Head of caudate nucleus (tissue), 42 donors: ENCODE measurements at regions not wholly inside any gene's neighbourhood (a gene's known extent, or its start where the extent isn't known, plus 50 kb on each side); places are given as distances from the start of the nearest gene placed in this dataset.

Experiments used
- DNase-seq, 42 donors: peaks; one replicate each; pipeline versions ENCODE4 v3.0.0 to v3.0.0-alpha.2; 2020 to 2021; ENCODE audit warnings: mixed read lengths in 7 of 42
- intact Hi-C: fragments of 100-400 bp; cut with DNase I; formaldehyde crosslinking; loops from one replicate; pipeline ENCODE4 v1.15.0; 2022

- intact Hi-C loops: no loop called here
- no peak for DNase-seq
Measured at GRCh38 chr12:93009533-93009932, 80.4 kb upstream of the EEA1 start.

GRCh38 chr12:93010461-93010860 is 81.4 kb upstream of the EEA1 start:
- intact Hi-C loops: no loop called here
- DNase-seq: no peak

- DNase-seq: no peak
- intact Hi-C loops: no loop called here
Measured at GRCh38 chr12:93011100-93011499, 82.0 kb upstream of the EEA1 start.

DNA sequence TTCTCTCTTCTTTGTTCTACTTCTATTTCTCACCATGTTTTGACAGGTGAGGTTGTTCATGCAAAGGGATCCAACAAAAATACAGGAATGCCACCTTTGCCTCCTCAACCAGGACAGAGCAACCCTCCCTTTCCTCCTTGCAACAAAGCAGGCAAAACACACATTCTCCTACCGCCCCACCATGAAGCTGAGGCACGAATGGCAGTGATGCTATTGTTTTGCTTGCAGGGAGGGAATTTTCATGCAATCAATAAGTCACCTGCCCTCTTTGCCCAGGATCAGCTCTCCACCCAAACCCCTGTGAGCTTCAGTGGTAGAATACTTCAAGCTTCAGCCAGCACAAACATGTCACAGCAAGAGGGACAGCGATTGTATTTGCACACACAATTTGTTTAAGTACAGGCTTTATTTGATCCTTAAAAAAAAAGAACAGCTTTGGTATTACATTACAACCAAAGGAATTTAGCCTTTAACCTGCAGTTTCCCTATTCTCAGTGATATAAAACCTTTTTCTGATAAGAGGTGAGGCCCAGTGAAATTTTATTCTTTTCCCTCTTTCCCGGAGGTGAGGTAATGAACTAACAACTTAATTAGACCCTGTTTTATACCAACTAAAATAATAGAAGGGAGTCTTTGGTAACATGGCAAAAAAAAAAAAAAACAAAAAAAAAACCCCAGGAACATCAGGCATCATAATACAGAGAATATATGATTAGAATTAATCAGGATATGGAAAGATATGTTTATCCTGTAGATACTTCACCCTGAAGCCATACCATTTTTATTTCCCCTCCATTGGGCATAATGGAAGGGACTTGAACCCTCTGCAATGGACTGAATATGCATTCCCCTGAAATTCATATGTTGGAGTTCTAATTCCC is 87.0 kb upstream of the EEA1 start:
- intact Hi-C loops: no loop called here
- no peak for DNase-seq

DNA sequence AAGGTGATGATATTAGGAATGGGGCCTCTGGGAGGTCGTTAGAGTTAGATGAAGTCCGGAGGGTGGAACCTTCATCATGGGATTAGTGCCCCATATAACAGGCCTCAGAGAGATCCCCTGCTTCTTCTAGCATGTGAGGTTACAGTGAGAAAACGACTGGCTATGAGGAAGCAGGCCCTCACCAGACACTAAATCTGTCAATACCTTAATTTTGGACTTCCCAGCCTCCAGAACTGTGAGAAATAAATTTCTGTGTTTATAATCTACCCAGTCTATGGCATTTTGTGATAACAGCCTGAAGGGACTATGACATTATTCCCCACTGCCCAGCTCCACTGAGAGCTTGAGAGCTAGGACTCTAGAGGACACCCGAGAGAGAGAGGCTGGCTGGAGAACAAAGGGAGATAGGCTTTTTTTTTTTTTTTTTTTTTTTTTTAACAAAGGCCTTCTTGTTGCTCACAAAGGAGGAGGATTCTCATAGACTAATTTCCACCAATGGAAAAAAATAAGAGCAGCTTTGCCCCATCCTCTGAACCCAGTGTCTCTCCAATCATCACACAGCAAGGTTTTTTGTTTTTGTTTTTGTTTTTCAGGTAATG is 87.8 kb upstream of the EEA1 start:
- peak in 33 of 42 donors; percentile 10 to 73 (median 44) for DNase-seq
- intact Hi-C loops: no loop called here

DNA sequence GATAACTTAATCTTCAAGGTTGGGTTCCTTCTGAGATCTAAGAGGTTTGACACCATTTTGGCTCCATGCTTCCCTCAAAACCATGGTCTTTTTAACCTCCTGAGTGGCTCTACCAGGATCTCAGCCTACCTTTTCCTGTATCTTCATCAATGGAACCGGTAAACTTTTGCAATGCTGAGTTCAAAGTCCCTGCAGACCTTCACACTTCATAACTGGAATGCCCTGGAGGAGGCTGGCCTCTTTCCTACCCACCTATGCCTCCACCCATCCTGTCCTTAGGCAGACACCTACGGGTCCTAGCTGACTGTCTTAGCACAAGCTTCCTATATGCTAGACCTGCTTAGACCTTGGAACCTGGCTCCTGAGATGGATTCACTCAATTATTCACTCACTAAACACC is 89.5 kb upstream of the EEA1 start:
- no peak for DNase-seq
- intact Hi-C loops: no loop called here

- no peak for DNase-seq
- intact Hi-C loops: no loop called here
Measured at GRCh38 chr12:93019212-93019927, 90.3 kb upstream of the EEA1 start.

DNA sequence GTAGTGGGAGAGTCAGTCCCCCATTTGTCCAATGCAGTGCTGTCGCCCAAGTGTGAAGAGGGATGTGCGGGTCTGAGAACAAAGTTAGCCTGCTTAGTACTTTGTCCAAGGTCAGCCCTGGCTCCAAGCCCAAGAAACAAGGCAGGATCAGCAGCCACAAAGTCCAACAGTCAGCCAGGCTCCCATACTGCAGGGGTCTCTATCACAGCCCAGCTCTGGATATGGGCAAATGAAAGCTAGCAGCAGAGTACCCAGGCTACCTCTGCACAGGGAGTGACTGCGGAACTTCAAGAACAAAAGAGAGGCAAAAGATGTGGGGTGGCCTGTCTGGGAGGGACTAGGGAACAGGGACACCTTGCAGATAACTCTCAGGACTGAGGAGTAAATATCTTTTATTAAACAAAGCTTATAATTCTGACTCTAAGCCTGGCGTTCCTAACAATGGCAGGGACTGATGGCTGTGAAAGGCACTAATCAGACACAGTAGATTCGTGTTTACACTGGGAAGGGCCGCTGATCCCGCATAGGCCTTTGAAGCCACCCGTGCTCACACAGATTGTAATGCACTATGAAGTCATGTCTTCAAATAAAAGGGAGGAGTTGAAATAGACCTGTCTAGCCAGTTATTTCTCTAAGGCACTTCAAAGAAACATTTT is 91.0 kb upstream of the EEA1 start:
- DNase-seq: no peak
- intact Hi-C loops: no loop called here

GRCh38 chr12:93020631-93021597 is 91.8 kb upstream of the EEA1 start:
- intact Hi-C loops: no loop called here
- no peak for DNase-seq

- intact Hi-C loops: no loop called here
- DNase-seq: no peak
Measured at GRCh38 chr12:93022603-93023340, 93.7 kb upstream of the EEA1 start.

DNA sequence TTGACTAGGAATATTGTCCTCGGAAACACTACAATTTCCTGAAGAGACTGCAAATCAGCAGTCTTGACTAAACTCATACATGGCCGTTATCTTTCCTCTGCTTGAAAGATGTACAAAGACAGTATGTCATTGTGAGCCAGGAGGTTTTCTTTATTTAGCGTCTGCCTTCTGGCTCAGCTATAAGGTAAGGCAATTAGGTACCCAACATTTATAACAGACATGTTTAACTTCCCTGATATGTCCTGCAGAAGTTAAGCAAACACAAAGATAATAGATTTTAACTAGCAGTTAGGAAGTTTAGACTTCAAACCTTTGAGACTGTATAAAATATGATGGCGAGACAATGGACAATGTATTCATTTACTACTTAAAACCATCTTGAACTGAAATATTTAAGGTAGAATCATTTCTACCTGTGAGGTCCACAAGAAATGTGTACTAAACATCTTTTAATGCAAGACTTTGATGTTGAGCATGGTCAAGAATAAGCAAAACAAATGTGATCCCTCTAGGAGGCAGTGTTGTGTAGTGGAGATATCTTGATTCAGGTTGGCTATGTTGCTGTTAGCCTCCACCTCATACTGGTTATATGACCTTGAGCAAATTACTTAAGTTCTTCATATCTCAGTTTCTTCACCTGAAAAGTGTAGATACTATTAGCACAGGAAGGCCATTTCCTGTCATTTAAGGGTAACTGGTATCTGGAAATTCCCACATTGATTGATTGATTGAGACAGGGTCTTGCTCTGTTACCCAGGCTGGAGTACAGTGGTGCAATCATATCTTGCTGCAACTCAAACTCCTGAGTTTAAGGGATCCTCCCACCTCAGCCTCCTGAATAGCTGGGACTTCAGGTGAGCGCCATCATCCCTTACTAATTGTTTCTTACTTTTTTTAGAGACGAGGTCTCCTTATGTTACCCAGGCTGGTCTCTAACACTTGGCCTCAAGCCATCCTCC is 96.3 kb upstream of the EEA1 start:
- intact Hi-C loops: no loop called here
- peak in 2 of 42 donors; percentile 12 to 24 for DNase-seq

- intact Hi-C loops: no loop called here
- no peak for DNase-seq
Measured at GRCh38 chr12:93027041-93027440, 97.9 kb upstream of the EEA1 start.

DNA sequence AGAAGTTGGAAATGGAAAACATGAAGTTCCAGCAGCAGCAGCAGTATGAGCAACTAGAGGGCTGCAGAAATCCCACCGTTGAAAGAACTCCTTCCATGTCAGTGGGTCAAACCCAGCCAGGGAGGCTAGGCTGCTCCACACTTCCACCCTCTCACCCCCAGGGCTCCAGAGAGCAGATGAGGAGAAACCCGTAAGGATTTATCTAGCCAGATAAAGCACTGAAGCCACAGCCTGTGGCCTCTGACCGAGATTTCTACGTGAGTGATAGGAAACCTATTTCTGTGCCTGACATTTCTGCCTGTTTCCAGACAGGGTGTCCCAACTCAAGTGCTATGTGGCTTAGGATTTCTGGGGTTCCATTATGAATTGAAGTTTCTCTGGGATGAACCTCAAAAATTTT is 100.0 kb upstream of the EEA1 start:
- DNase-seq: no peak
- intact Hi-C loops: no loop called here

DNA sequence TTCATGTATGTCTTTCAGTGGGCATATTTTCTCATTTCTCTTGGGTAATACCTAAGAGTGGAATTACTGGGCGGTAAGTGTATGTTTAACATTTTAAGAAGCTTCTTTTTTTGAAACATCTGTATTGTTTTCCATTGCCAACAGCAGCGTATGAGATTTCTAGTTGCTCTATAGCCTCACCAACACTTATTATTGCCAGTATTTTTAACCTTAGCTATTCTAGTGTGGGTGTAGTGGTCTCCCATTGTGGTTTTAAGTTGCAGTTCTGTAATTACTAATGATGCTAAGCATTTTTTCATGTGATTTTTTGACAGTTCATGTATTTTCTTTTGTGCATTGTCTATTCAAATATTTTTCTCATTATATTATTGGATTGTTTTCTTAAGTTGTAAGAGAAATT is 101.9 kb upstream of the EEA1 start:
- no peak for DNase-seq
- intact Hi-C loops: no loop called here

DNA sequence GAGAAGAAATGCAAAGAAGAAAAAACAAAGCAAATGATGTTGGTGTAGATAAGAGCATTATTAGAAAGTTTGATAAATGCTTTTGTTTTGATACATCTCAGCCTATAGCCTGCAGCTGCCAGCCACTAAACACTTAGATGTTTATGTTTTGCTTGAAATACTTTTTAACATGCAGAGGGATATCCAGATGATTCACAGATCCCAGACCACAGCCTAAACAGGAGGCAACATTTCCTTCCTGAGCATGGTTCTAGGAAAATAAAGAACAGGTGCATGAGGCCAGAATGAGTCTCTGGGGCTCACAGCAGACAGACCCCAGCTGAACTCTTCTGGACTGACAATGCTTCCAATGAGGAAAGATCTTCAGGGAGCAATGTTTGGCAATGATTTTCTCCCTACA is 103.7 kb upstream of the EEA1 start:
- intact Hi-C loops: no loop called here

GRCh38 chr12:93033948-93034347 is 104.9 kb upstream of the EEA1 start:
- no peak for DNase-seq
- intact Hi-C loops: no loop called here

More for the DNA sequence above, 103.7 kb upstream of the EEA1 start:
- DNase-seq: no peak

DNA sequence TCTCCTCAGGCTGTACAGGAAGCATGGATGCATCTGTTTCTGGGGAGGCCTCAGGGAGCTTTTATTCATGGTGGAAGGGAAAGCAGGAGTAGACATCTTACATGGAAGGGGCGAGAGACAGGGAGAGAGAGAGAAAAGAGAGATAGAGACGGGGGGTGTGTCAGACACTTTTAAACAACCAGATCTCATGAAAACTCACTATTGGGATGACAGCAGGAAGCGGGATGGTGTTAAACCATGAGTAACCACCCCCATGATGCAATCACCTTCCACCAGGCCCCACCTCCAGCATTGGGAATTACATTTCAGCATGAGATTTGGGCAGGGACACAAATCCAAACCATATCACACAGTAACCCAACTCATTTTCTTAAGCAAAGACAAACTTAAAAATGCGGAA is 110.0 kb upstream of the EEA1 start:
- DNase-seq: no peak
- intact Hi-C loops: no loop called here
